Astrocyte of the cerebellum (primary cell): ENCODE measurements at regions not wholly inside any gene's neighbourhood (a gene's known extent, or its start where the extent isn't known, plus 50 kb on each side); places are given as distances from the start of the nearest gene placed in this dataset.

Source experiments
- DNase-seq: peaks from one replicate; pipeline ENCODE4 v3.0.0-alpha.2; 2011; ENCODE audit warnings: low read depth
- H3K4me3 ChIP-seq: 2 replicates; pipeline ENCODE4 v1.5.1; 2011; ENCODE audit warnings: mild to moderate bottlenecking, low read depth, low read length, moderate library complexity
- in situ Hi-C: cut with HindIII; loops from 2 replicates; pipeline ENCODE4 v1.10.0; 2017; ENCODE audit warnings: low sequenced_read_pairs
- TF ChIP-seq, protein P1 (sequence below): IDR thresholded peaks from 2 replicates; pipeline ENCODE4 v1.5.1; 2012; ENCODE audit warnings: low read length, low read depth, moderate library complexity, mild to moderate bottlenecking; ENCODE audit errors: missing control alignments

DNA sequence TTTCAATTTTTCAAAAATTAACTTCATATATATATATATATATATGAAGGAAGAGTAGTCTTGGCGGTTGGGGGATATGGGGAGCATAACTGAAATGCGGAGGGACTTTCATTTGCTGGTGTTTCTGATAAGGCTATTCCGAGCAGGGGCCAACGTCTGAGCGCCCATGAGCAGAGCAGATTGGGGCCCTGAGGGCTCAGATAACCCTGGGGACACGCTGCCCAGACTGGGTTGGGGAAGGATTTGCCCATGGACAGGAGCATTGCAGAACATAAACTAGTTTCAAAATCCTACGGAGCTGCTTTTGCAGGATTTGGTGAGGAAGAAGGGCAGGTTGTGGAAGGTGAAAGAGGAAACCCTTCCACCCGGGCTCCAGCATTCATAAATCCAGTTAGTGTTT lies 240.2 kb downstream of the IRX1 start:
- in situ Hi-C loops = no loop called here
- TF ChIP-seq, protein P1, sequence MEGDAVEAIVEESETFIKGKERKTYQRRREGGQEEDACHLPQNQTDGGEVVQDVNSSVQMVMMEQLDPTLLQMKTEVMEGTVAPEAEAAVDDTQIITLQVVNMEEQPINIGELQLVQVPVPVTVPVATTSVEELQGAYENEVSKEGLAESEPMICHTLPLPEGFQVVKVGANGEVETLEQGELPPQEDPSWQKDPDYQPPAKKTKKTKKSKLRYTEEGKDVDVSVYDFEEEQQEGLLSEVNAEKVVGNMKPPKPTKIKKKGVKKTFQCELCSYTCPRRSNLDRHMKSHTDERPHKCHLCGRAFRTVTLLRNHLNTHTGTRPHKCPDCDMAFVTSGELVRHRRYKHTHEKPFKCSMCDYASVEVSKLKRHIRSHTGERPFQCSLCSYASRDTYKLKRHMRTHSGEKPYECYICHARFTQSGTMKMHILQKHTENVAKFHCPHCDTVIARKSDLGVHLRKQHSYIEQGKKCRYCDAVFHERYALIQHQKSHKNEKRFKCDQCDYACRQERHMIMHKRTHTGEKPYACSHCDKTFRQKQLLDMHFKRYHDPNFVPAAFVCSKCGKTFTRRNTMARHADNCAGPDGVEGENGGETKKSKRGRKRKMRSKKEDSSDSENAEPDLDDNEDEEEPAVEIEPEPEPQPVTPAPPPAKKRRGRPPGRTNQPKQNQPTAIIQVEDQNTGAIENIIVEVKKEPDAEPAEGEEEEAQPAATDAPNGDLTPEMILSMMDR = no peak
- H3K4me3 ChIP-seq = no peak overlapping the region
- no peak for DNase-seq

DNA sequence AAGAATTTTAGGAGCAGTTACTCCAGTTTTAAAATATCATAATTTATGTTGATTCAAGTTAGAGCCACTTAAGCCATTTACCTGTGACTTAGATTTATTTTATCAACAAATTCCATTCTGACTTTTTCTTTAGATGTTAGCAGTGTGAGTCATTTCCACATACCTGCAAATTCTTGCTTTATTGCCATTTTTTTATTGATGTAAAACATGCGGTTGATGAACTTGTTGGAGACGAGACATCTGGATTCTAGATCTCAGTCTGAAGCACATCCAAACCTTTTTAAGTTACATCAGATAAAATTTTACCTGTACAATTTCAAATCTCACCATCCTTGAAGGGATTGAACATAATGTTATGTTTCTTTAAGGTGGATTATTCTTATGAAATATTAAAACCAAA lies 240.9 kb downstream of the IRX1 start:
- H3K4me3 ChIP-seq = no peak overlapping the region
- TF ChIP-seq, protein P1 = no peak
- in situ Hi-C loops = no loop called here
- no peak for DNase-seq

DNA sequence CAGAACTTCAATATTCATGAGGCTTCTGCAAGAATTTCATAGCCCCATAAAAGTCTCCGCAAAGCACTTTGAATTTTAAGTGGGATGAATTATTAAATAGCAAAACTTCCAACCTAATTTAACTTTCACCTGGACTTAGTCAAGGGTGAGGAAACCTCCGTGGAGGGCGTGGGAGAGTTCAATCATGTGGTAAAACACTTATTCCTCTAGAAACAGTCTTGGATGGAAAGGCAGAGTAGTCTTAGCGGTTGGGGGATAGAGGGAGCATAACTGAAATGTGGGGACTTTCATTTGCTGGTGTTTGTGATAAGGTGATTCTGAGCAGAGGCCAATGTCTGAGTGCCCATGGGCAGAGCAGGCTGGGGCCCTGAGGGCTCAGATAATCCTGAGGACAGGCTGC lies 241.9 kb downstream of the IRX1 start:
- DNase-seq = no peak
- in situ Hi-C loops = no loop called here
- H3K4me3 ChIP-seq = no peak overlapping the region
- TF ChIP-seq, protein P1 = no peak

DNA sequence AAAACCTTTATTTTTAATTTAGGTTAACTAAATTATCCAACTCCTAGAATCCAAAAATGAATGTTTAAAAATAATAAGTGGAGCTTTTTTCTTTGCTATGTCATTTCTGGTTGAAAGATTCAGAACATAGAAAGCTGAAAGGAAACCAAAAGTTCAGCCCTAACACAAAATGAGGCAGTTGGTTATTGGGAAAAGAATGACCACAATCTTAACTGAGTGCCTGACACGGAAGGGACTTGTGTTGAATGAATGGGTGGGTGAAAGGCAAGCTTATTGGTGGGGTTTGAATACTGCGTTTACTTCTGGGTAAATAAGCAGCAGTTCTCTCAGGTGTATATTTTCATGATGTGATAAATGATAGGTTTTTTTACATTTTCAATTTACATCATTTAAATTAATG lies 243.5 kb downstream of the IRX1 start:
- no peak for DNase-seq
- TF ChIP-seq, protein P1 = no peak
- H3K4me3 ChIP-seq = no peak overlapping the region
- in situ Hi-C loops = no loop called here

- TF ChIP-seq, protein P1 = no peak
- in situ Hi-C loops = no loop called here
- no peak for DNase-seq
- H3K4me3 ChIP-seq = no peak overlapping the region
Observed at GRCh38 chr5:3842591-3842990, 247.0 kb downstream of the IRX1 start.

DNA sequence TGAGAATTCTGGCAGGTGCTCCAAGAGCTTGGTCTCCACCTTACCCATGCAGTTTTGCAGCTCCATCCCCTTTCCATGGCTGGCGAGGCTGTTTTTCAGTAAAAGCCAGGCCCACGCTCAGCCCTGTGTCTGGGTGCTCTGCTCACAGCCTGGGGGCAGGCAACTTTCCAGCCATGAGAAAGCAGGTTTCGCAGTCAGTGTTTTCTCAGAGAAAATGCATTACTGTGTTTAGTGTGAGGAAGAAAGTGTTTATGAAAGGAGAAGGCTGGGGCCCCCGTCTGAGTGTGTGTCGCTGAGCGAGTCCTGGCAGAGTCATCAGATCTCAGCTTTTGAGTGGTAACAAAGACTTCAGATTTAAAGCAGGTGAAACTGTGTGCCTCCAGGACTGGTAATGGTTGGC lies 248.1 kb downstream of the IRX1 start:
- DNase-seq = no peak
- in situ Hi-C loops = no loop called here
- TF ChIP-seq, protein P1 = no peak
- no peak overlapping the region for H3K4me3 ChIP-seq

- DNase-seq = no peak
- in situ Hi-C loops = no loop called here
- TF ChIP-seq, protein P1 = no peak
- no peak overlapping the region for H3K4me3 ChIP-seq
Observed at GRCh38 chr5:3844266-3844665, 248.6 kb downstream of the IRX1 start.
